NOMO-1 treated with dmso at 0.1 percent for 144 hours (cell line): ENCODE measurements at regions not wholly inside any gene's neighbourhood (a gene's known extent, or its start where the extent isn't known, plus 50 kb on each side); places are given as distances from the start of the nearest gene placed in this dataset.
"Not testable (repeated sequence)": the region's sequence is repeated elsewhere in the genome, so short reads cannot be mapped to it uniquely, and the experiment has no call there.

Source experiments
- DNase-seq: peaks from one replicate; lab custom pipeline; 2025; ENCODE audit not compliant: unreplicated experiment; lab: John Stamatoyannopoulos, UW

GRCh38 chr18:41899535-41899934, 55.5 kb upstream of the PIK3C3 start:
- no peak for DNase-seq

- no peak for DNase-seq
Observed at GRCh38 chr18:41893432-41893831, 61.6 kb upstream of the PIK3C3 start.

DNA sequence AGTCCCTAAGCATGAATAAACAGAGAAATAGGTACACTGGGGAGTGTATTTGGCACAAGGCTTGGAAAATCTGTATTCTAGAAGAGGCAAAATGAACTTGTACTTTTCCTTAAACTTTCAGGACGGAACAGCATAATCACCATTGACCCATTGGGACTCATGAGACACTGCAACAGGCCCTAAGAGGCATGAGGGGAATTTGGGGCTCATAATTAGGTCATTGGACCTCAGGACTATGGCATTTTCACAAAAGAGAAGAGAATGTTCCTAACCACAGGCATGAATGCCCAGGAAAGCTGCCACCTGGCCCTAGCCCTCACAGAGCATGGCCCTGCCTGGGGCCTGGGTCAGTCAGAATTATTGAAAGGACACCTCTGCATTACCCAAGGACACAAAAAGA, 67.9 kb upstream of the PIK3C3 start:
- no peak for DNase-seq

DNA sequence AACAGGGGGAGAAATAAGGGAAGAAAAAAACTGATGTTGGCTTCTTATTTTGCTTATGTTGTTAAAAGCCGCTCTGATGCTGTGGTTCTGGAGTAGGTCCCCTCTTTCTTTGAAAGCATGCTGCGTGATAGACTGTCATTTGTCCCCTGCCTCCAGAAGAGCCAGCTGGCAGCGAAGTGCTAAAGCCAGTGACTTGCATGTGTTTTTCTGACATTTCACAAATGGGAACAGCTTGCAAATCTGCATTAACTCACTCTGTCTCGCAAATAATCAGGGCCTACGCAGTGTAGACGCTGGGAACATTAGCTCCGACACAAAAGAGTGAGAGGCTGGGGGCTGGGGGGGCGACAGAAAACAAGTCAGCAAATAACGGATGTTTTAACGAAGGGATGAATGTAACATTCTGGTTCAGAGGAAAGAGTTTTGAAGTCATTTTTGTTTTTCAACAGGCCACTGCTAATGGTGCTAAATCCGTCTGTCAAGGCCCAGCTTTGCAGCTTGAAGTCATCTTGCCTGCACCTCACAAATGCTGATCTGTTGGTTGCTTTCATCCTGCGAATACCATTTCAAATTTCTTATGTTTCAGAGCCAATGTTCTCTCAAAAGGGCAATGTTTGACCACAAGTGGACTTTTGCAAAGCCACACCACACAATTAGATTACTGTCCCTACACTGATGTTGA, 68.8 kb upstream of the PIK3C3 start:
- DNase-seq: no peak

- no peak for DNase-seq
Observed at GRCh38 chr18:41881285-41881684, 73.7 kb upstream of the PIK3C3 start.

GRCh38 chr18:41879256-41879655, 75.8 kb upstream of the PIK3C3 start:
- DNase-seq: no peak

DNA sequence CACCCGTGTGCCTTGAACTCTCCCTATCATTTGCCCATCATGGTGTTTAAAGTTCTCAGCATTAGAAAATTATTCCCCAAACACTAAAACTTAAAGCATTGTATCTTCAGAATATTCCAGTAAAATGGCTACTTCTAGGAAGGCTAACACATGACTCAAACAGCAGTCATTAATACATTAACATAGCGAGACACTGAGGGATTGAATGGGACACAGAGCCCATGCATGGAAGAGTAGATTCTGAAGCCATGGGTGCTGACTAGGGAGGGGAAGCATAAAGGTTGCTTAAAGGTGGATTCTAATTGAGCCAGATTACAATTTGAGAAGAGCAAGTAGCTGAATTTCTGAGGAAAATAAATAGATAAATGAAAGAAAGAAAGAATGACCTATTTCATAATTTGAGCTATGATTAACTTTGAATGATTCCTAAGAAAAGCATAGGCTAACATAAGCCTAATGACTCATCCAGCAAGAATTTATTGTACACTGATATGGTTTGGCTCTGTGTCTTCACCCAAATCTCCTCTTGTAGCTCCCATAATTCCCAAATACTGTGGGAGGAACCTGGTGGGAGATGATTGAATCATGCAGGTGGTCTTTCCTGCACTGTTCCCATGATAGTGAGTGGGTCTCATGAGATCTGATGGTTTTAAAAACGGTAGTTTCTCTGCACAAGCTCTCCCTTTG, 79.8 kb upstream of the PIK3C3 start:
- DNase-seq: no peak

DNA sequence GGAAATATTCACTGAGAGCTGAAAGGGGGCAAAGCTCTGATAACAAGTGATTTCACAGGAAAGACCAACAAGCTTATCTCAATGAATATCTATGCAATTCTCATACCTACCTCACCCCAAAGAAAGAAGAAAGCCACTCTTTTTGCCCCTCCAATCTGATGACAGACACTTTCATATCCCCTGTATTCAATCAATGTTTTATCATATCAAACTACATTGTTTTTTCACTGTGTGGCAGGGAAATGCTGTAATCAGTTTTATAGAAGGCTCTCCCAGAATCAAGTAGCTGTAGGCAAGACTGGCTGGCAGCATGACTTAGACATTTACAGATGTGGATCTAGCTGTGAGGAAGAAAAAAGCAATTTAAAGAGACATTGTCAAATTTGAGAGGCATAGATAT, 81.3 kb upstream of the PIK3C3 start:
- no peak for DNase-seq

- DNase-seq: no peak
Observed at GRCh38 chr18:41872206-41872605, 82.8 kb upstream of the PIK3C3 start.

GRCh38 chr18:41871229-41872000, 83.6 kb upstream of the PIK3C3 start:
- no peak for DNase-seq

DNA sequence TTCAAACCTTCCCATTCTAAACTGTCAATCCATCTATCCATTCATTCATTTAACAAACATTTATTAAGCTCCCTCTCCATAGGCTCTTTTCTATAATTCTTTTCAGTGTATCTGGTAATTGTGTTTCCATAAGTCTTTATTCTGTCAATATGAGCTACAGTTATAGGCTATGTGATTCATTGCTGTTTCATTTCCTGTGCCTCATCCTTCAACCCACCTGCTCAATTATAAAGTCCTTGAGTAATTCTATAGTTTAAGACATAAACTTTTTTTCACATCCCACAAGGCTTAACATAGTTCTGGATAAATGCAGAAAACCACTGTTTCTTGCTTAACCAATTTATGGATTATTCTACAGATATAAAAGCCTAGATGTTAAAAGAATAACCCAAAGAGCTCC, 84.2 kb upstream of the PIK3C3 start:
- DNase-seq: no peak

- no peak for DNase-seq
Observed at GRCh38 chr18:41870191-41870590, 84.8 kb upstream of the PIK3C3 start.

GRCh38 chr18:41865796-41866195, 89.2 kb upstream of the PIK3C3 start:
- not testable (repeated sequence) for DNase-seq

GRCh38 chr18:41864216-41864615, 90.8 kb upstream of the PIK3C3 start:
- no peak for DNase-seq

DNA sequence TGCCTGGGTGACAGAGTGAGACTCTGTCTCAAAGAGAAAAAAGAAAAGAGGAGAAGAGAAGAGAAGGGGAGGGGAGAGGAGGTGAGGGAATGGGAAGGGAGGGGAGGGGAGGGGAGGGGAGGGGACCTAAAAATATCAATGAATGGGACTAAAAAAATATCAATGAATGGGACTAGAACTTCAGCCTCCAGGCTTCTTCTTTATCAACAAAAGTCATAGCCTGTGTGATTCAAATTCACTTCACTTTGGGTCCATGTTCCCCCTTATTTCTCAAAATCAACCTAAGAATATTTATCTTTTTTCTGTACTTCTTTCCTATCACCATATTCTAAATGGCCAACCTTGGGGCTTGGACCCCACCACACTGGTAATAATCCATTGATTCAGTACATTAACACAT, 92.1 kb upstream of the PIK3C3 start:
- DNase-seq: no peak

DNA sequence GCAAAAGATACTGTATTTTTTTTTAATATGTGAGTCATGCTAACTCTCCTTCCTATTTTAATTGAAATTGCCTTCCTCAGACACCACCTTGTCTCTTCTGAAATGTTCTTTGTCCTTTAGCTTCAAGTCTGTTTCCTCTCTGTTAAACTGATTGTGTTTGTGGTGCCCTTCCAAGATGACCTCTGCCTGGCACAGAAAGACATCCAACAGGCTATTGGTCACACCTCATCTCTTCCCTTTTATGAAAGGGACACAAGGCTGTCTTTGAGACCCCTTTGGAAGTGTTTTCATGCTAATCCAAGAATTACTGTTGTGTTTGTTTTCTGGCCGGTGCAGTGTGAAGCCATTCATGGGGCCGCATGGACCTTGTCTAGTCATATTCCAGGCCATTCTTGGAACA, 94.0 kb upstream of the PIK3C3 start:
- DNase-seq: no peak

- DNase-seq: no peak
Observed at GRCh38 chr18:41858761-41859555, 96.1 kb upstream of the PIK3C3 start.

- no peak for DNase-seq
Observed at GRCh38 chr18:41853280-41853679, 101.8 kb upstream of the PIK3C3 start.

- no peak for DNase-seq
Observed at GRCh38 chr18:41850781-41851180, 104.3 kb upstream of the PIK3C3 start.

- no peak for DNase-seq
Observed at GRCh38 chr18:41849632-41850031, 105.4 kb upstream of the PIK3C3 start.

DNA sequence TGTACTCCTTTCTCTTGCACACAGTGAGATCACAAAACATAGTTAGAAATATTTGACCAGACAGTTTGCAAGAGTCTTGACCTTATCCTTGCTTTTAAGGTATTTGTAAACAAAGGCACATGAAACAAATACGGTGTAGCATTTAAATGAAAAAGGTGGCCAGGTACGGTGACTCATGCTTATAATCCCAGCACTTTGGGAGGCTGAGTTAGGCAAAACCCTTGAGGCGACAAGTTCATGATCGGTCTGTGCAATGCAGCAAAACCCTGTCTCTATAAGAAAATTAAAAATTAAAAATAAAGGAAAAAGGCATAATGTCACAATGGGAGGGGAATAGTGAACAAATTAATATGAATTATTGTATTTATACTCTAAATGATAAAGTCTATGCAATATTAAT, 109.5 kb upstream of the PIK3C3 start:
- no peak for DNase-seq
